ENCODE measurements at regions not wholly inside any gene's neighbourhood (a gene's known extent, or its start where the extent isn't known, plus 50 kb on each side); places are given as distances from the start of the nearest gene placed in this dataset.

- H3K9me3 ChIP-seq: no peaks in the 10 kb centered on the region
- no peak overlapping the region for H3K27ac ChIP-seq
- H3K36me3 ChIP-seq: no peaks in the 10 kb centered on the region
- ATAC-seq (ENCODE audit: insufficient number of reproducible peaks, low FRiP score, low read depth): no peak
- H3K4me1 ChIP-seq (ENCODE audit: control insufficient read depth in 1 of 2, low read depth in 2 of 2): no peaks in the 10 kb centered on the region
- no peak for DNase-seq (ENCODE audit: low spot score)
- no peaks in the 10 kb centered on the region for H3K27me3 ChIP-seq (replicated peaks; ENCODE audit: insufficient read depth)
- H3K4me3 ChIP-seq: no peak overlapping the region
- TF ChIP-seq CTCF (IDR thresholded peaks at IDR 0.05): no peak
These were observed 376.7 kb upstream of the ARID1B start for GRCh38 chr6:156400487-156400886.

GRCh38 chr6:156398966-156399365, 378.2 kb upstream of the ARID1B start:
- Histone ChIP-seq H3K4me1 (ENCODE audit: control insufficient read depth in 1 of 2, low read depth in 2 of 2) (no peaks in the 10 kb centered on the region), H3K27ac (no peak overlapping the region), H3K9me3 (no peaks in the 10 kb centered on the region), H3K4me3 (no peak overlapping the region), H3K36me3 (no peaks in the 10 kb centered on the region), H3K27me3 (replicated peaks; ENCODE audit: insufficient read depth) (no peaks in the 10 kb centered on the region)
- DNase-seq (ENCODE audit: low spot score) (no peak), ATAC-seq (ENCODE audit: insufficient number of reproducible peaks, low FRiP score, low read depth) (no peak)
- no peak for TF ChIP-seq CTCF (IDR thresholded peaks at IDR 0.05)

- H3K9me3 ChIP-seq: no peaks in the 10 kb centered on the region
- TF ChIP-seq CTCF (IDR thresholded peaks at IDR 0.05): no peak
- no peaks in the 10 kb centered on the region for H3K27me3 ChIP-seq (replicated peaks; ENCODE audit: insufficient read depth)
- ATAC-seq (ENCODE audit: insufficient number of reproducible peaks, low FRiP score, low read depth) (no peak), DNase-seq (ENCODE audit: low spot score) (no peak)
- H3K36me3 ChIP-seq: no peaks in the 10 kb centered on the region
- no peaks in the 10 kb centered on the region for H3K4me1 ChIP-seq (ENCODE audit: control insufficient read depth in 1 of 2, low read depth in 2 of 2)
- H3K4me3 ChIP-seq: no peak overlapping the region
- H3K27ac ChIP-seq: no peak overlapping the region
These were observed 378.8 kb upstream of the ARID1B start for GRCh38 chr6:156398371-156398770.

- DNase-seq (ENCODE audit: low spot score) (no peak), ATAC-seq (ENCODE audit: insufficient number of reproducible peaks, low FRiP score, low read depth) (no peak)
- Histone ChIP-seq H3K4me1 (ENCODE audit: control insufficient read depth in 1 of 2, low read depth in 2 of 2) (no peaks in the 10 kb centered on the region), H3K27ac (no peak overlapping the region), H3K27me3 (replicated peaks; ENCODE audit: insufficient read depth) (no peaks in the 10 kb centered on the region), H3K36me3 (no peaks in the 10 kb centered on the region), H3K9me3 (no peaks in the 10 kb centered on the region), H3K4me3 (no peak overlapping the region)
- no peak for TF ChIP-seq CTCF (IDR thresholded peaks at IDR 0.05)
These were observed 380.3 kb upstream of the ARID1B start for GRCh38 chr6:156396791-156397418.

GRCh38 chr6:156396068-156396771, 381.0 kb upstream of the ARID1B start:
- Histone ChIP-seq H3K27ac (no peak overlapping the region), H3K4me3 (no peak overlapping the region), H3K27me3 (replicated peaks; ENCODE audit: insufficient read depth) (no peaks in the 10 kb centered on the region), H3K36me3 (no peaks in the 10 kb centered on the region), H3K4me1 (ENCODE audit: control insufficient read depth in 1 of 2, low read depth in 2 of 2) (no peaks in the 10 kb centered on the region), H3K9me3 (no peaks in the 10 kb centered on the region)
- no peak for ATAC-seq (ENCODE audit: insufficient number of reproducible peaks, low FRiP score, low read depth)
- no peak for TF ChIP-seq CTCF (IDR thresholded peaks at IDR 0.05)
- no peak for DNase-seq (ENCODE audit: low spot score)

Measured in thoracic aorta (tissue), 2 donors.